ENCODE measurements at regions not wholly inside any gene's neighbourhood (a gene's known extent, or its start where the extent isn't known, plus 50 kb on each side); places are given as distances from the start of the nearest gene placed in this dataset.

DNA sequence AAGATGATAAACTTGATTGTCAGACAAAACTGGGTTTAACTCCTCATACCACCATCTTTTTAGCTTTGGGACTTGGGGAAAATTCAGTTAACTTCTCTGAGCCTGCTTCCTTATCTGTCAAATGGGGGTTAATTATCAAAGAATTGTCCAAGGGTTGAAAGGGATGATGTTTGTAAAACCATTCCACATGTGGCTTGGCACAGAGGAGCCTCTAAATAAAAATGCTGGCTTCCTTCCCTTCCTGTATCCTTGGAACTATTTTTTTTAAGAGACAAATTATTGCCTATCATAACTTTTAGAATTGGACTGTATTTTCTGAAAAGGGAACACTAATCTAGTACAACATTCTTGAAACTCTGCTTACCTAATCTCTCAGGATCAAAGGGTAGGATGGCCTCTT is 143.4 kb upstream of the USP24 start:
- DNase-seq (ENCODE audit: extremely low read depth, low read depth): no peak
- H3K4me3 ChIP-seq (replicated peaks; ENCODE audit: low read depth, low read length): no peak overlapping the region
- TF ChIP-seq, protein P1, sequence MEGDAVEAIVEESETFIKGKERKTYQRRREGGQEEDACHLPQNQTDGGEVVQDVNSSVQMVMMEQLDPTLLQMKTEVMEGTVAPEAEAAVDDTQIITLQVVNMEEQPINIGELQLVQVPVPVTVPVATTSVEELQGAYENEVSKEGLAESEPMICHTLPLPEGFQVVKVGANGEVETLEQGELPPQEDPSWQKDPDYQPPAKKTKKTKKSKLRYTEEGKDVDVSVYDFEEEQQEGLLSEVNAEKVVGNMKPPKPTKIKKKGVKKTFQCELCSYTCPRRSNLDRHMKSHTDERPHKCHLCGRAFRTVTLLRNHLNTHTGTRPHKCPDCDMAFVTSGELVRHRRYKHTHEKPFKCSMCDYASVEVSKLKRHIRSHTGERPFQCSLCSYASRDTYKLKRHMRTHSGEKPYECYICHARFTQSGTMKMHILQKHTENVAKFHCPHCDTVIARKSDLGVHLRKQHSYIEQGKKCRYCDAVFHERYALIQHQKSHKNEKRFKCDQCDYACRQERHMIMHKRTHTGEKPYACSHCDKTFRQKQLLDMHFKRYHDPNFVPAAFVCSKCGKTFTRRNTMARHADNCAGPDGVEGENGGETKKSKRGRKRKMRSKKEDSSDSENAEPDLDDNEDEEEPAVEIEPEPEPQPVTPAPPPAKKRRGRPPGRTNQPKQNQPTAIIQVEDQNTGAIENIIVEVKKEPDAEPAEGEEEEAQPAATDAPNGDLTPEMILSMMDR (IDR thresholded peaks at IDR 0.05; ENCODE audit: low read depth, low read length, missing control alignments): no peak

GRCh38 chr1:55355549-55355948 is 140.4 kb upstream of the USP24 start:
- no peak overlapping the region for H3K4me3 ChIP-seq (replicated peaks; ENCODE audit: low read depth, low read length)
- no peak for DNase-seq (ENCODE audit: extremely low read depth, low read depth)
- TF ChIP-seq, protein P1 (IDR thresholded peaks at IDR 0.05; ENCODE audit: low read depth, low read length, missing control alignments): no peak

GRCh38 chr1:55353707-55354620 is 138.8 kb upstream of the USP24 start:
- TF ChIP-seq, protein P1 (IDR thresholded peaks at IDR 0.05; ENCODE audit: low read depth, low read length, missing control alignments): no peak
- no peak overlapping the region for H3K4me3 ChIP-seq (replicated peaks; ENCODE audit: low read depth, low read length)

GRCh38 chr1:55352811-55353180 is 137.6 kb upstream of the USP24 start:
- H3K4me3 ChIP-seq (replicated peaks; ENCODE audit: low read depth, low read length): no peak overlapping the region
- TF ChIP-seq, protein P1 (IDR thresholded peaks at IDR 0.05; ENCODE audit: low read depth, low read length, missing control alignments): no peak
- DNase-seq (ENCODE audit: extremely low read depth, low read depth): no peak

More at GRCh38 chr1:55353707-55354620, 138.8 kb upstream of the USP24 start:
- no peak for DNase-seq (ENCODE audit: extremely low read depth, low read depth)

DNA sequence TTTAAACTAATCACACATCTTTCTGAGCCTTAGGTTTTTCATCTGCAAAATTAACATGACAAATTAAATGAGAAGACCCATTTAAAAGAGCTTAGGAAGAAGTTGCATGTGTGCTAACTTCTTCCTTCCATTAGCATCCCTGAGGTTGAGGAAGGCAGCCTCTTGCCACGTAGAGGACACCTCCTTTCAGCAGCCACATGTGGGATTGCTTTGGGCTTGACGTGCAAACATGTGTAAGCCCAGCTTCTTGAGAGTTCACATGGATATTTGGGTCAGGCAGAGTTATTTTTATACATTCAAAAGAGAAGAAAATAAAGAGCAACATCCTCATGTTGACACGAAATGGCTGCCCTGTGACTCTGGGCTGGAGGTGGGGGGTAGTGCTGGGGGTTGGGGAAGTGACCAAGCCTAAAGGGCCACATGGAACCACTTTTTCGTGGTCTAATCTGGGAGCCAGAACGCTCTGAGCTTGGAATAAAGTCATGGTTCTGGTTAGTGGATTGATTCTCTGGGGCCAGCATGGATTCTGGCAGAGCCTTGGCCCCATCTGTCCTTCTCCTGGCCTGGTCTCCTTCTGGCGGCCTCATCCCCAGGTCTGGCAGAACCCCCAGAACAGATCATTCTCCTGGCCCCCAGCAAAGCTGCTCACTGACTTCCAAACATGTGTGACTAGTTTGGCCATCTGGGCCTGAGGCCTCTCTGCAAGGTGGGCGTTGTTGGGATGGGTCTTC is 137.1 kb upstream of the USP24 start:
- no peak for DNase-seq (ENCODE audit: extremely low read depth, low read depth)
- TF ChIP-seq, protein P1 (IDR thresholded peaks at IDR 0.05; ENCODE audit: low read depth, low read length, missing control alignments): no peak
- H3K4me3 ChIP-seq (replicated peaks; ENCODE audit: low read depth, low read length): no peak overlapping the region

DNA sequence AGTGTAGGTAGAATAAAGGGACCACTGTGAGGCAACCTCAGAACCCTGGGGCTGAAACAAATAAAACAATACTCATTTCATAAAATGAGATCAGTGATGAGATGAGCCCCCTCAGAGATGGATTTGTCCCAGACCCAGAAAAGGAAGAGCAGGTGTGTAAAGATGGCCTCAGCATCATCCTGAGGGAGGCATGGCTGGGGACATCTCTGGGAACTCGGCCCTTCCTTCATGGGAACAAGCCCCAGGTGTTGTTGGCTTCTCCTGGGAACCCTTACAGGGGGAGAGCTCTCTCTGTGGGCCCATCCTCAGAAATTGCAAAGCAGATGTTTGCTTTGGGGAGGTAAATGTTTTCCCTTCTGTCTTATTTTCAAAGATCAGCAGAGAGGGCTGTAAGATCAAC is 133.2 kb upstream of the USP24 start:
- TF ChIP-seq, protein P1 (IDR thresholded peaks at IDR 0.05; ENCODE audit: low read depth, low read length, missing control alignments): no peak
- no peak overlapping the region for H3K4me3 ChIP-seq (replicated peaks; ENCODE audit: low read depth, low read length)
- DNase-seq (ENCODE audit: extremely low read depth, low read depth): no peak

Measured in HFF-Myc (cell line).